GM23338 (cell line): ENCODE measurements at regions not wholly inside any gene's neighbourhood (a gene's known extent, or its start where the extent isn't known, plus 50 kb on each side); places are given as distances from the start of the nearest gene placed in this dataset.

Experiments used
- ATAC-seq: fragments of 200-7000 bp; cut with Tn5 transposase; 3 replicates; pipeline ENCODE4 v1.9.1; 2020
- DNase-seq: peaks from one replicate; pipeline ENCODE4 v3.0.0-alpha.2; 2015; ENCODE audit warnings: low spot score
- H2AFZ ChIP-seq: fragments of 200-600 bp; sonication (generic); 2 replicates; pipeline ENCODE4 v1.8.0; 2016; ENCODE audit warnings: antibody characterized with exemption, mild to moderate bottlenecking, moderate library complexity
- H3F3A ChIP-seq: fragments of 200-600 bp; sonication (generic); replicated peaks from 2 replicates; pipeline ENCODE4 v1.8.0; 2017; ENCODE audit warnings: antibody characterized with exemption, mixed run types, low read depth
- H3K27ac ChIP-seq: fragments of 200-600 bp; sonication (generic); 2 replicates; pipeline ENCODE4 v1.6.1; 2016; ENCODE audit warnings: low read depth
- H3K27me3 ChIP-seq: fragments of 200-600 bp; sonication (generic); 2 replicates; pipeline ENCODE4 v1.8.0; 2016; ENCODE audit warnings: mild to moderate bottlenecking, mixed run types, moderate library complexity; ENCODE audit not compliant: insufficient read depth
- H3K36me3 ChIP-seq: fragments of 200-600 bp; sonication (generic); 2 replicates; pipeline ENCODE4 v1.8.0; 2016; ENCODE audit warnings: mild to moderate bottlenecking; ENCODE audit not compliant: insufficient read depth
- H3K4me1 ChIP-seq: fragments of 200-600 bp; sonication (generic); 2 replicates; pipeline ENCODE4 v1.8.0; 2016; ENCODE audit warnings: mild to moderate bottlenecking, moderate library complexity; ENCODE audit not compliant: insufficient read depth
- H3K4me2 ChIP-seq: fragments of 200-600 bp; sonication (generic); 2 replicates; pipeline ENCODE4 v1.7.1; 2017; ENCODE audit warnings: mixed run types
- H3K4me3 ChIP-seq: fragments of 200-600 bp; sonication (generic); 2 replicates; pipeline ENCODE4 v1.6.1; 2016; ENCODE audit warnings: mixed run types
- H3K79me2 ChIP-seq: fragments of 200-600 bp; sonication (generic); replicated peaks from 2 replicates; pipeline ENCODE4 v1.8.0; 2017; ENCODE audit warnings: mild to moderate bottlenecking; ENCODE audit not compliant: insufficient read depth
- H3K9me2 ChIP-seq: fragments of 200-600 bp; sonication (generic); 2 replicates; pipeline ENCODE4 v1.8.0; 2017; ENCODE audit not compliant: insufficient read depth
- H4K20me1 ChIP-seq: fragments of 200-600 bp; sonication (generic); replicated peaks from 2 replicates; pipeline ENCODE4 v1.8.0; 2017; ENCODE audit warnings: mild to moderate bottlenecking; ENCODE audit not compliant: insufficient read depth
- H3K27ac Mint-ChIP-seq: 2 replicates; pipeline ENCODE4 v1.8.0; 2020; ENCODE audit warnings: inconsistent platforms, mild to moderate bottlenecking, moderate library complexity, mixed read lengths
- H3K27me3 Mint-ChIP-seq: 3 replicates; pipeline ENCODE4 v1.8.0; 2022; ENCODE audit warnings: low read depth, mild to moderate bottlenecking, moderate library complexity, mixed read lengths, inconsistent platforms; ENCODE audit not compliant: insufficient read depth, poor library complexity
- H3K36me3 Mint-ChIP-seq: 3 replicates; pipeline ENCODE4 v1.8.0; 2021; ENCODE audit warnings: low read depth, mild to moderate bottlenecking, inconsistent platforms, moderate library complexity, mixed read lengths
- H3K4me1 Mint-ChIP-seq: 3 replicates; pipeline ENCODE4 v1.8.0; 2020; ENCODE audit warnings: mild to moderate bottlenecking, inconsistent platforms, mixed read lengths
- H3K4me3 Mint-ChIP-seq: 3 replicates; pipeline ENCODE4 v1.8.0; 2021; ENCODE audit warnings: moderate library complexity, mild to moderate bottlenecking, inconsistent platforms, mixed read lengths
- H3K9me3 Mint-ChIP-seq: 3 replicates; pipeline ENCODE4 v1.8.0; 2020; ENCODE audit warnings: moderate library complexity, mild to moderate bottlenecking, inconsistent platforms, mixed read lengths
- CREB1 ChIP-seq: fragments of 250-450 bp; sonication (Bioruptor Pico); IDR thresholded peaks from 2 replicates; pipeline ENCODE4 v1.5.0; 2020; ENCODE audit warnings: low read depth, mild to moderate bottlenecking, moderate library complexity
- CTCF ChIP-seq, 2 experiments: fragments of 200-600 bp in 1 of 2; sonication (generic) in 1 of 2; conservative IDR thresholded peaks; 2 replicates each; pipeline versions ENCODE4 v1.5.1 to v1.6.1; 2016 to 2017; ENCODE audit warnings: antibody characterized with exemption in 2 of 2, low read depth in 2 of 2, mild to moderate bottlenecking in 2 of 2, moderate library complexity in 1 of 2
- ETS1 ChIP-seq: IDR thresholded peaks from 2 replicates; pipeline ENCODE4 v1.6.1; 2016; ENCODE audit warnings: antibody characterized with exemption
- JUNB ChIP-seq: IDR thresholded peaks from one replicate; pipeline ENCODE4 v1.6.1; 2016; ENCODE audit warnings: antibody characterized with exemption; ENCODE audit not compliant: unreplicated experiment
- NANOG ChIP-seq: IDR thresholded peaks from 2 replicates; pipeline ENCODE4 v1.6.1; 2016; ENCODE audit warnings: antibody characterized with exemption, borderline replicate concordance
- REST ChIP-seq: IDR thresholded peaks from one replicate; pipeline ENCODE4 v1.6.1; 2018; ENCODE audit warnings: antibody characterized with exemption; ENCODE audit not compliant: unreplicated experiment
- ZNF114 ChIP-seq: fragments of 250-450 bp; sonication (Bioruptor Pico); IDR thresholded peaks from 2 replicates; pipeline ENCODE4 v1.5.0; 2020; ENCODE audit warnings: mild to moderate bottlenecking, moderate library complexity
- ZNF331 ChIP-seq: fragments of 250-450 bp; sonication (Bioruptor Pico); IDR thresholded peaks from 2 replicates; pipeline ENCODE4 v1.5.0; 2020; ENCODE audit warnings: low read depth, mild to moderate bottlenecking, moderate library complexity
- ZNF462 ChIP-seq: fragments of 250-450 bp; sonication (Bioruptor Pico); IDR thresholded peaks from 2 replicates; pipeline ENCODE4 v1.5.0; 2020; ENCODE audit warnings: mild to moderate bottlenecking, moderate library complexity

- no peak for TF ChIP-seq REST
- no peak for TF ChIP-seq CREB1 (CRISPR knock-in tag)
- TF ChIP-seq CTCF (conservative IDR thresholded peaks at IDR 0.05; ENCODE audit: low read depth in 2 of 2) = no peak
- TF ChIP-seq ETS1 = no peak
- TF ChIP-seq ZNF114 = no peak
- TF ChIP-seq JUNB = no peak
Observed at GRCh38 chr4:102428122-102428521, 73.0 kb upstream of the NFKB1 start (continued).

- H3K4me2 ChIP-seq = no peak overlapping the region
- TF ChIP-seq CTCF (conservative IDR thresholded peaks at IDR 0.05; ENCODE audit: low read depth in 2 of 2) (no peak), ETS1 (no peak), NANOG (no peak), ZNF331 (CRISPR knock-in tag) (no peak), ZNF462 (CRISPR knock-in tag) (no peak)
Observed at GRCh38 chr4:102429553-102429952, 71.6 kb upstream of the NFKB1 start.

More at GRCh38 chr4:102429553-102429952, 71.6 kb upstream of the NFKB1 start:
- Mint-ChIP-seq H3K27ac (no peak overlapping the region), H3K4me3 (no peak overlapping the region; the same call in 2 of the 3 replicates), H3K9me3 (no peaks in the 10 kb centered on the region), H3K4me1 (peaks cover 10% of the 10 kb centered on the region), H3K27me3 (no peaks in the 10 kb centered on the region), H3K36me3 (no peaks in the 10 kb centered on the region)
- Histone ChIP-seq H3K27ac (no peak overlapping the region), H3K9me2 (no peaks in the 10 kb centered on the region), H3K4me1 (no peaks in the 10 kb centered on the region), H3F3A (no peaks in the 10 kb centered on the region), H3K4me3 (no peak overlapping the region), H3K27me3 (no peaks in the 10 kb centered on the region), H3K79me2 (no peaks in the 10 kb centered on the region), H3K36me3 (no peaks in the 10 kb centered on the region), H2AFZ (no peak overlapping the region), H4K20me1 (no peaks in the 10 kb centered on the region)
- no peak for DNase-seq
- no peak for ATAC-seq
